SK-N-SH treated with all-trans-retinoic acid at 6 μM for 48 hours (cell line): ENCODE measurements at regions not wholly inside any gene's neighbourhood (a gene's known extent, or its start where the extent isn't known, plus 50 kb on each side); places are given as distances from the start of the nearest gene placed in this dataset.

ENCODE experiments used
- ATAC-seq: fragments of 200-7000 bp; cut with Tn5 transposase; 3 replicates; pipeline ENCODE4 v1.9.1; 2020; ENCODE audit warnings: mild to moderate bottlenecking, moderate library complexity
- ARNTL ChIP-seq: fragments of 450-650 bp; formaldehyde crosslinking; IDR thresholded peaks from 2 replicates; pipeline ENCODE4 v1.5.0; 2020; ENCODE audit warnings: low read depth, mild to moderate bottlenecking, moderate library complexity, borderline replicate concordance
- BACH2 ChIP-seq: fragments of 250-450 bp; sonication (Bioruptor Pico); IDR thresholded peaks from 2 replicates; pipeline ENCODE4 v1.9.0; 2021; ENCODE audit warnings: mild to moderate bottlenecking, borderline replicate concordance
- ISL1 ChIP-seq: fragments of 250-450 bp; sonication (Bioruptor Pico); IDR thresholded peaks from 2 replicates; pipeline ENCODE4 v2.1.2; 2022; ENCODE audit warnings: mild to moderate bottlenecking, moderate library complexity
- PPARA ChIP-seq: fragments of 250-450 bp; sonication (Bioruptor Pico); IDR thresholded peaks from 2 replicates; pipeline ENCODE4 v1.5.0; 2020; ENCODE audit warnings: mild to moderate bottlenecking, borderline replicate concordance
- SNAI2 ChIP-seq: fragments of 250-450 bp; sonication (Bioruptor Pico); IDR thresholded peaks from 2 replicates; pipeline ENCODE4 v1.5.0; 2020; ENCODE audit warnings: mild to moderate bottlenecking, moderate library complexity
- TCF4 ChIP-seq: fragments of 250-450 bp; sonication (Bioruptor Pico); IDR thresholded peaks from 2 replicates; pipeline ENCODE4 v1.8.0; 2021; ENCODE audit warnings: mild to moderate bottlenecking, moderate library complexity, borderline replicate concordance
- ZFP3 ChIP-seq: fragments of 250-450 bp; sonication (Bioruptor Pico); IDR thresholded peaks from 2 replicates; pipeline ENCODE4 v1.5.0; 2020; ENCODE audit warnings: mild to moderate bottlenecking, moderate library complexity
- ZFP30 ChIP-seq: fragments of 450-650 bp; formaldehyde crosslinking; IDR thresholded peaks from 2 replicates; pipeline ENCODE4 v1.5.0; 2022; ENCODE audit warnings: mild to moderate bottlenecking, moderate library complexity
- ZNF565 ChIP-seq: fragments of 450-650 bp; formaldehyde crosslinking; conservative IDR thresholded peaks from 2 replicates; pipeline ENCODE4 v1.5.0; 2020; ENCODE audit warnings: low read depth, mild to moderate bottlenecking, moderate library complexity
- TF ChIP-seq, protein P1 (sequence below): fragments of 250-450 bp; sonication (Bioruptor Pico); IDR thresholded peaks from 2 replicates; pipeline ENCODE4 v1.5.1; 2020; ENCODE audit warnings: low read depth, mild to moderate bottlenecking, moderate library complexity
- TF ChIP-seq, protein P2 (sequence below): fragments of 250-450 bp; sonication (Bioruptor Pico); IDR thresholded peaks from 2 replicates; pipeline ENCODE4 v1.8.0; 2020; ENCODE audit warnings: mild to moderate bottlenecking, moderate library complexity, borderline replicate concordance
- TF ChIP-seq, protein P3 (sequence below): fragments of 250-450 bp; sonication (Bioruptor Pico); IDR thresholded peaks from 2 replicates; pipeline ENCODE4 v1.5.0; 2020; ENCODE audit warnings: mild to moderate bottlenecking, moderate library complexity
- TF ChIP-seq, protein P4 (sequence below): fragments of 250-450 bp; sonication (Bioruptor Pico); IDR thresholded peaks from 2 replicates; pipeline ENCODE4 v1.5.1; 2021; ENCODE audit warnings: mild to moderate bottlenecking, moderate library complexity

DNA sequence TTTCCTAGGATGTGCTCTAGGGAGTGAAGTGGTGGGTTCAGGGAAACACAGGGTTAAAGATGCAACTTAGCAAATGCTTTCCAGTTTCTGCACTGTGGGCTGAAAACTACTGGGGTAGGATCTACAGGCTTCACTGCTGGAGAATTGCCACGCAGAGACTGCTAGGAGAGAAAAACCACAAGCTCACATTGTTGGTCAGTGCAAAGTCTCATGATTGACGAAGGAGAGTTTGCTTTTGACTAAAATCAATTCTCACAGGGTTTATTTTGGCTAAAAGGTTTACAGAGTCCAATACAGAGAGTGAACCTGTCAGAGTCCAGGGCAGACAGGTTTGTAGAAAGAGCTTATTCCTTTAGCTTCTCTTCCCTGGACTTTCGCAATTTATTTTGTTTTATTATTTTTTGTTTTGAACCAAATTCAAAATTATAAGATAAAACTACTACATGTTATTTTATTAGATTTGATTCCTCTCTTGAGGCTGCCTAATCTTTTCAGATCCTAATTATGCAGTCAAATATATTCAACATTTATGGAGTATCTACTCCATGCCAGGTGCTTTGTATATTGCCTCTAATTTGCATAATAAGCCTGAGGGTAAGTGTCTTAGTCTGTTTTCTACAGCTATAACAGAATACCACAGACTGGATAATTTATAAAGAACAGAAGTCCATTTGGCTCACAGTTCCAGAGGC lies 64.7 kb downstream of the MTNR1B start:
- no peak for TF ChIP-seq ZFP3 (CRISPR knock-in tag)
- TF ChIP-seq, protein P1, sequence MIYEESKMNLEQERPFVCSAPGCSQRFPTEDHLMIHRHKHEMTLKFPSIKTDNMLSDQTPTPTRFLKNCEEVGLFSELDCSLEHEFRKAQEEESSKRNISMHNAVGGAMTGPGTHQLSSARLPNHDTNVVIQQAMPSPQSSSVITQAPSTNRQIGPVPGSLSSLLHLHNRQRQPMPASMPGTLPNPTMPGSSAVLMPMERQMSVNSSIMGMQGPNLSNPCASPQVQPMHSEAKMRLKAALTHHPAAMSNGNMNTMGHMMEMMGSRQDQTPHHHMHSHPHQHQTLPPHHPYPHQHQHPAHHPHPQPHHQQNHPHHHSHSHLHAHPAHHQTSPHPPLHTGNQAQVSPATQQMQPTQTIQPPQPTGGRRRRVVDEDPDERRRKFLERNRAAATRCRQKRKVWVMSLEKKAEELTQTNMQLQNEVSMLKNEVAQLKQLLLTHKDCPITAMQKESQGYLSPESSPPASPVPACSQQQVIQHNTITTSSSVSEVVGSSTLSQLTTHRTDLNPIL (CRISPR knock-in tag), result no peak
- TF ChIP-seq ZNF565 (CRISPR knock-in tag), result no peak
- no peak for TF ChIP-seq ZFP30 (CRISPR knock-in tag)
- TF ChIP-seq PPARA (CRISPR knock-in tag), result no peak
- peak; percentile 40; the same call in 2 of the 3 replicates for ATAC-seq

DNA sequence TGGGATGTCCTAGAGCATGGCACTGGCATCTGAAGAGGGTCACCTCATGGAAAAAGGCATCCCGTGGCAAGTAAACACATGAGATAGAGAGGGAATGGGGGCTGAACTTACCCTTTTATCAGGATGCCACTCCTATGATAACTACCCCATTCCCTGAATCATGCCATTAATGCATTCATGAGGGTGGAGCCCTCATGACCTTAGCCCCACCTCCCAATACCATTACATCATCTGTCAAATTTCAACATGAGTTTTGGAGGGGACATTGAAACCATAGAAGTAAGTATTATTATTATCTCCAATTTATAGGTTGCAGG lies 65.2 kb downstream of the MTNR1B start:
- TF ChIP-seq PPARA (CRISPR knock-in tag) (no peak), ARNTL (no peak), ISL1 (CRISPR knock-in tag) (no peak)
- no peak for ATAC-seq

DNA sequence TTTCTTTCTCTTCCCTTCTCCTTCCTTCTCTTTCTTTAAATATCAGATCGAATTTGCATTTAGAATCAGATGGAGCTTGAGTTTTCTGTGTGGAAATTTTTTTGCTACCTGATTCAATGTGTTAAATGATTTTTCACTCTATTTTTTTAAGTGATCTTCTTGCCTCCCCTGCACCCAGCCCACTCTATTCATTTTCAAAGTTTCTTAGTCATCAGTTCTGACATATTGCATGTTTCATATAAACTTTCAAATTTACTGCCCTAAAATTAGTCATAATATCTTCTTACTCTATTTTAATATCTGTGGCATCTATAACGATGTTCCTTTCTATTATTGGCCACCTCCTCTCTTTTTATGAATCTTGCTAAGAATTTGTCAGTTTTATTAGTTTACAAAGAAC lies 69.1 kb downstream of the MTNR1B start:
- ATAC-seq, result peak; percentile 19; the same call in 1 of the 3 replicates
- TF ChIP-seq, protein P2, sequence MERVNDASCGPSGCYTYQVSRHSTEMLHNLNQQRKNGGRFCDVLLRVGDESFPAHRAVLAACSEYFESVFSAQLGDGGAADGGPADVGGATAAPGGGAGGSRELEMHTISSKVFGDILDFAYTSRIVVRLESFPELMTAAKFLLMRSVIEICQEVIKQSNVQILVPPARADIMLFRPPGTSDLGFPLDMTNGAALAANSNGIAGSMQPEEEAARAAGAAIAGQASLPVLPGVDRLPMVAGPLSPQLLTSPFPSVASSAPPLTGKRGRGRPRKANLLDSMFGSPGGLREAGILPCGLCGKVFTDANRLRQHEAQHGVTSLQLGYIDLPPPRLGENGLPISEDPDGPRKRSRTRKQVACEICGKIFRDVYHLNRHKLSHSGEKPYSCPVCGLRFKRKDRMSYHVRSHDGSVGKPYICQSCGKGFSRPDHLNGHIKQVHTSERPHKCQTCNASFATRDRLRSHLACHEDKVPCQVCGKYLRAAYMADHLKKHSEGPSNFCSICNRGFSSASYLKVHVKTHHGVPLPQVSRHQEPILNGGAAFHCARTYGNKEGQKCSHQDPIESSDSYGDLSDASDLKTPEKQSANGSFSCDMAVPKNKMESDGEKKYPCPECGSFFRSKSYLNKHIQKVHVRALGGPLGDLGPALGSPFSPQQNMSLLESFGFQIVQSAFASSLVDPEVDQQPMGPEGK, result no peak
- TF ChIP-seq, protein P1 (CRISPR knock-in tag), result no peak
- TF ChIP-seq SNAI2 (CRISPR knock-in tag), result no peak
- TF ChIP-seq, protein P3, sequence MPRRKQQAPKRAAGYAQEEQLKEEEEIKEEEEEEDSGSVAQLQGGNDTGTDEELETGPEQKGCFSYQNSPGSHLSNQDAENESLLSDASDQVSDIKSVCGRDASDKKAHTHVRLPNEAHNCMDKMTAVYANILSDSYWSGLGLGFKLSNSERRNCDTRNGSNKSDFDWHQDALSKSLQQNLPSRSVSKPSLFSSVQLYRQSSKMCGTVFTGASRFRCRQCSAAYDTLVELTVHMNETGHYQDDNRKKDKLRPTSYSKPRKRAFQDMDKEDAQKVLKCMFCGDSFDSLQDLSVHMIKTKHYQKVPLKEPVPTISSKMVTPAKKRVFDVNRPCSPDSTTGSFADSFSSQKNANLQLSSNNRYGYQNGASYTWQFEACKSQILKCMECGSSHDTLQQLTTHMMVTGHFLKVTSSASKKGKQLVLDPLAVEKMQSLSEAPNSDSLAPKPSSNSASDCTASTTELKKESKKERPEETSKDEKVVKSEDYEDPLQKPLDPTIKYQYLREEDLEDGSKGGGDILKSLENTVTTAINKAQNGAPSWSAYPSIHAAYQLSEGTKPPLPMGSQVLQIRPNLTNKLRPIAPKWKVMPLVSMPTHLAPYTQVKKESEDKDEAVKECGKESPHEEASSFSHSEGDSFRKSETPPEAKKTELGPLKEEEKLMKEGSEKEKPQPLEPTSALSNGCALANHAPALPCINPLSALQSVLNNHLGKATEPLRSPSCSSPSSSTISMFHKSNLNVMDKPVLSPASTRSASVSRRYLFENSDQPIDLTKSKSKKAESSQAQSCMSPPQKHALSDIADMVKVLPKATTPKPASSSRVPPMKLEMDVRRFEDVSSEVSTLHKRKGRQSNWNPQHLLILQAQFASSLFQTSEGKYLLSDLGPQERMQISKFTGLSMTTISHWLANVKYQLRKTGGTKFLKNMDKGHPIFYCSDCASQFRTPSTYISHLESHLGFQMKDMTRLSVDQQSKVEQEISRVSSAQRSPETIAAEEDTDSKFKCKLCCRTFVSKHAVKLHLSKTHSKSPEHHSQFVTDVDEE (CRISPR knock-in tag), result no peak
- no peak for TF ChIP-seq TCF4
- TF ChIP-seq BACH2 (CRISPR knock-in tag), result no peak
- TF ChIP-seq, all 23 proteins: peak for 0

DNA sequence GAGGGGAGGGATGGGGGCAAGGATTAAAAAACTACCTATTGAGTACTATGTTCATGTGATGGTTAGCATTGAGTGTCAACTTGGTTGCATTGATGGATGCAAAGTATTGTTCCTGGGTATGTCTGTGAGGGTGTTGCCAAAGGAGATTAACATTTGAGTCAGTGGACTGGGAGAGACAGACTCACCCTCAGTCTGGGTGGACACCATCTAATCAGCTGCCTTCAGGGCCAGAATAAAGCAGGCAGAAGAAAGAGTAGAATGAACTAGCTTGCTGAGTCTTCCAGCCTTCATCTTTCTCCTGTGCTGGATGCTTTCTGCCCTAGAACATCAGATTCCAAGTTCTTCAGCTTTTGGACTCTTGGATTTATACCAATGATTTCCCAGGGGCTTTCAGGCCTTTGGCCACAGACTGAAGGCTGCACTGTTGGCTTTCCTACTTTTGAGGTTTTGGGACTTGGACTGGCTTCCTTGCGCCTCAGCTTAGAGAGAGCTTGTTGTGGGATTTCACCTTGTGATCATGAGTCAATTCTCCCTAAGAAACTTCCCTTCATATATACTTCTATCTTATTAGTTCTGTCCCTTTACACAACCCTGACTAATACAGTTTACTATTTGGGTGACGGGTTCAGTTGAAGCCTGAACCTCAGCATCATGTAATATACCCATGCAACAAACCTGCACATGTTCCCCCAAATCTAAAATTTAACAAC lies 70.2 kb downstream of the MTNR1B start:
- ATAC-seq, result no peak
- TF ChIP-seq ISL1 (CRISPR knock-in tag) (no peak), PPARA (CRISPR knock-in tag) (no peak), ZFP30 (CRISPR knock-in tag) (no peak)
- TF ChIP-seq, protein P3 (CRISPR knock-in tag), result no peak
- TF ChIP-seq, protein P4, sequence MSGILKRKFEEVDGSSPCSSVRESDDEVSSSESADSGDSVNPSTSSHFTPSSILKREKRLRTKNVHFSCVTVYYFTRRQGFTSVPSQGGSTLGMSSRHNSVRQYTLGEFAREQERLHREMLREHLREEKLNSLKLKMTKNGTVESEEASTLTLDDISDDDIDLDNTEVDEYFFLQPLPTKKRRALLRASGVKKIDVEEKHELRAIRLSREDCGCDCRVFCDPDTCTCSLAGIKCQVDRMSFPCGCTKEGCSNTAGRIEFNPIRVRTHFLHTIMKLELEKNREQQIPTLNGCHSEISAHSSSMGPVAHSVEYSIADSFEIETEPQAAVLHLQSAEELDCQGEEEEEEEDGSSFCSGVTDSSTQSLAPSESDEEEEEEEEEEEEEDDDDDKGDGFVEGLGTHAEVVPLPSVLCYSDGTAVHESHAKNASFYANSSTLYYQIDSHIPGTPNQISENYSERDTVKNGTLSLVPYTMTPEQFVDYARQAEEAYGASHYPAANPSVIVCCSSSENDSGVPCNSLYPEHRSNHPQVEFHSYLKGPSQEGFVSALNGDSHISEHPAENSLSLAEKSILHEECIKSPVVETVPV (CRISPR knock-in tag), result no peak
- TF ChIP-seq, all 23 proteins: peak for 0
